ENCODE measurements at regions not wholly inside any gene's neighbourhood (a gene's known extent, or its start where the extent isn't known, plus 50 kb on each side); places are given as distances from the start of the nearest gene placed in this dataset.

DNA sequence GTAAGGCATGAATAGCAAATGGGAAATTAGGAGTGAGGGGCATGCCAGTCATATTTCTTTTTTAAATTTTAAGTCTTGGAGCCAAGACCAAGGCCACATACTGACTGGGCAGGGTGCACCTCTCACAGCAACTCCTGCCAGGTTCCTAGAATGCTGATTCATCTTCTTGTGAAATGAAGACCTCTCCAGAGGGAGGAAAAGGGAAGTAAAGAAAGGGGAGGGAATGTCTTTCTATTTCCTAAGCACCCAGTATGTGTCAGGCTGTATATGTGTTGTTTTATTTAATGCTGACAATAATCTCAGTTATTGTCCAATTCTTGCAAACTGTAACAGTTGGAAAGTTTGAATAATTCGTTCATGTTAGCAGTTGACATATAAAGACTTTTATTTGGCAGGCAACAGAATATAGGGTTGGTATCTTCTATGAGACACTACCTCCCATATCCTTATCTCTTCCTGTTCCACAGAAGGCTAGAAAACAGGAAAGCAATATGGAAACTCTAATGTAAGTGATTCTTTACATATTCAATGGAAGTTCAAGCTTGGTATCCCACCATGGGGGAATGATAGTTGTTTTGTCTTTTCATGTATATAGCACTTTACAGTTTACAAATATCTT is 259.1 kb upstream of the USP24 start:
- in situ Hi-C loops (cut with MboI; ENCODE audit: low sequenced_read_pairs, unreplicated experiment), result no loop called here
- DNase-seq (ENCODE audit: low spot score), result no peak
- TF ChIP-seq CTCF (IDR thresholded peaks at IDR 0.05; ENCODE audit: borderline replicate concordance, control extremely low read depth, extremely low read depth, insufficient read depth, missing control alignments), result no peak

DNA sequence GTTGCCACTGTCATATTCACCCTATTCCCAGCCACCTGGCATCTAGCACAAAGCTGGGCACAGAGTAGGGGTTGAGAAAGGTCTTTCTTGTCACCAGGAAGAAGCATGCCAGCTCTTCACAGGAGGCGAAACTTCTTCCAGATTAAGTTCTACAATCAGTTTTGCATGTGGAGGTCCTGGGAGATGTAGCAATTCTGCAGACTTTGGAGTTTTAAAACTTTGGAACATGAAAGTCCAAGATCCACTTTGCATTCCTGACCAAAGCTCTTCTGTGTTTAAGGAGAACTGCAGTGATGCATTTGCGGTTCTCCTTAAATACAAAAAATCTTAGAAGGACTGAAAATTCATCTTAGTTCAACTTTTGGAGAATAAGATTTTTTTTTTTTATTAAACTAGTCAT is 258.5 kb upstream of the USP24 start:
- TF ChIP-seq CTCF (IDR thresholded peaks at IDR 0.05; ENCODE audit: borderline replicate concordance, control extremely low read depth, extremely low read depth, insufficient read depth, missing control alignments), result no peak
- in situ Hi-C loops (cut with MboI; ENCODE audit: low sequenced_read_pairs, unreplicated experiment), result no loop called here
- no peak for DNase-seq (ENCODE audit: low spot score)

GRCh38 chr1:55472784-55473183 is 257.6 kb upstream of the USP24 start:
- DNase-seq (ENCODE audit: low spot score), result no peak
- in situ Hi-C loops (cut with MboI; ENCODE audit: low sequenced_read_pairs, unreplicated experiment), result no loop called here
- no peak for TF ChIP-seq CTCF (IDR thresholded peaks at IDR 0.05; ENCODE audit: borderline replicate concordance, control extremely low read depth, extremely low read depth, insufficient read depth, missing control alignments)

DNA sequence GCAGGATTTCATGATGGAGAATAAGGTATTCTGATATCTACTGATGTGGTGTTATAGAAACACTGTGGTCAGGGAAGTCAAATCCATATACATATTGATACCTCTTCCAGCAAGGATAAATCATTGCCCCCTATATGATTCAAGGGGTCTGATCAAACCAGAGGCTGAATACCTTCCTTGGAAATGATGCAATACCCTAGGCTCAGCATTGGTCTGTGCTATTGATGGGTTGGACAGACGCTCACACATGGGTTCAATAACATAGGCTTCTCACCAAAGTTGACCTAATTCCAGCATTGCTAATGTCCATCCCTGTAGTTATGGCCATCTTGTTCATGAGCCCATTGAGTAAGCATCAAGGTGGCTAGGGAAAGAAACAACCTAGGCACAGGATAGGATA is 257.0 kb upstream of the USP24 start:
- in situ Hi-C loops (cut with MboI; ENCODE audit: low sequenced_read_pairs, unreplicated experiment), result no loop called here
- no peak for TF ChIP-seq CTCF (IDR thresholded peaks at IDR 0.05; ENCODE audit: borderline replicate concordance, control extremely low read depth, extremely low read depth, insufficient read depth, missing control alignments)
- no peak for DNase-seq (ENCODE audit: low spot score)

DNA sequence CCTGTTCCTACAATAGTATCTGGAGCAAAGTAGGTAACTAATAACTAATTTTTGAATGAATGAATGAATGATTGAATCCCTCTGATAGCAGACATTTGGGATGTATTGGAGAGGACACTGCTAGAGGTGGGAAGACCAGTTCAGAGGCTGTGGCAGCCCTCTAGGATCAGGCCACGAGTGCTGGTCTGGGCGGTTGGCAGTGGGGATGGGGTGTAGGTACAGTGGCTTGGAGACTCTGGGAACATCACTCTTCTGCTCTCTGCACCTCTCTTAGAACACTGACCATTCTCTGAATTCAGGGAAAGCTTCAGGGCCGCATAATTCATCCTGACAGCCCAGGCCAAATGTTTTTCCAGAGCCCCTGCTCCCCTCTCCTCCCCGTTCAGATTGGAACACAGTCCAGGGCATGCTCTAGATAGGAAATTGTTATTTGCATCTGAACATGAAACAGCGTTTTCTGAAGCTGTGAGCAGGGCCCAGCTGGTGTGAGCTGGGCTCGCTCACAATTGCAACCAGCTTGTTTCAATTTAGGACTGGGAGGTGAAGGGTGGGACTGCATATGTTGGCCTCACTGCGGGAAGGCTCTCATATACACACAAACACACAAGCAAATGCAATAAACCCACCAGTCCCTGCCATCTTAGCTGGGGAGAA is 253.1 kb upstream of the USP24 start:
- no peak for DNase-seq (ENCODE audit: low spot score)
- TF ChIP-seq CTCF (IDR thresholded peaks at IDR 0.05; ENCODE audit: borderline replicate concordance, control extremely low read depth, extremely low read depth, insufficient read depth, missing control alignments), result no peak
- in situ Hi-C loops (cut with MboI; ENCODE audit: low sequenced_read_pairs, unreplicated experiment), result no loop called here

DNA sequence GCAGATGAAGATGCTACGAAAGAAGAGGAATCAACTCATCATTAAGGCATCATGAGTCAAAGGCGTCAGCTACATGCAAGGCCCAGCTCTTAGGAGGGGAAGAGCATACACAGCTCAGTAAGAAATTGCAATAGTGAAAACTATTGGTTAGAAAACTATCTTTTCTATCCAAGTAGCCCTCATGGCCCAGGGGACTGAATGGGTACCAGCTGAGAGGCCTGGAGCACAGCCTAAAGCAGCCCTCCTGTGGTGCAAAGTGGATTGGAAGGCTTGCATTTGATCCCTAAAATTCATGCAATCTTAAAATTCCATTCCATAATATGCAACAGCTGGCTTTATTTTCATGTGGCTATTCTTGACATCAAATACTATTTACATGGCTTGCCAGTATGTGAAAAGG is 251.8 kb upstream of the USP24 start:
- in situ Hi-C loops (cut with MboI; ENCODE audit: low sequenced_read_pairs, unreplicated experiment), result no loop called here
- TF ChIP-seq CTCF (IDR thresholded peaks at IDR 0.05; ENCODE audit: borderline replicate concordance, control extremely low read depth, extremely low read depth, insufficient read depth, missing control alignments), result no peak
- DNase-seq (ENCODE audit: low spot score), result no peak

All from GM13976 (cell line).